Frontal cortex (tissue), 3 donors: ENCODE measurements at regions not wholly inside any gene's neighbourhood (a gene's known extent, or its start where the extent isn't known, plus 50 kb on each side); places are given as distances from the start of the nearest gene placed in this dataset.
"Not testable (repeated sequence)": the region's sequence is repeated elsewhere in the genome, so short reads cannot be mapped to it uniquely, and the experiment has no call there.

Experiments
- DNase-seq, 2 donors: peaks; one replicate each; pipeline ENCODE4 v3.0.0; 2012; ENCODE audit warnings: low spot score in 2 of 2
- FAIRE-seq: peaks from 2 replicates; lab custom pipeline; 2012; peaks lifted over from hg19 to GRCh38; lab: Jason Lieb, UNC
- donor health status: control.
- donor health status: control.
- donor health status: control.

GRCh38 chr11:106523171-106523570, 445.7 kb downstream of the AASDHPPT start:
- no peak for DNase-seq
- FAIRE-seq = no peak

DNA sequence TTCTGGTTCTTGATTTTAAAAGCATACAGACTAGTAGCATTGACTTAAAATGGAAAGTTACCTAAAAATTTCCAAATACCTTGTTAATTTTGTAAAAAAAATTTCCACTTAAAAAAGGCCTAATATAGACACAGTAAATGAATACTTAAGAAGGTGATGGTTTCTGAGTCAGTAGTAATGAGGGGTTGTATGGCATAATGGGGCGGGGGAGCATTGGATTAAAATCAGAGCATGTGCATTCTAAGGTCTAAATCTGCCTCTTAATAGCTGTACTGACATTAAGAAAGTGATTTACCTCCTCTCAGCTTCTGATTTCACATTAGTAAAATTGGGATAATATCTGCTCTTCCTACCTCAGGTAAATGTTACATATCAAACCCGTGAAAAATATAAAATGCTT, 446.5 kb downstream of the AASDHPPT start:
- DNase-seq = no peak
- no peak for FAIRE-seq

DNA sequence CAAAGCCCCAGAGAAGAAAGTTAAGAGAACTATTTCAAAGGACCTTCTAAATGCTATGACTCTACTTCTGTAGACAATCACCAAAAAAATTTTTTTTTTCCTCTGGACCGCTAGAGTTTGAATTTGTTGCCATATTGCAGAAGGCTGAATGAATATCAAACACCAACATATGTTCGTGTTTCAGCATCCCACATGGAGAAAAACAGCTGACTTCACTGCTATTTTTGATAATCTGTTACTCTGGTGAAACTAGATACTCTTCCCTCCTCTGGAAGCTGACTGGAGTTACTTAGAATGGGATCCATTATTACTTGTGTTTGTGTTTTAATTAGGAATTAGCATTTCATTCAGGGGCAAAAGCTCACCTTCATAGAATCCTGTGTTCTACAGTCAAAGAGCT, 447.0 kb downstream of the AASDHPPT start:
- no peak for FAIRE-seq

DNA sequence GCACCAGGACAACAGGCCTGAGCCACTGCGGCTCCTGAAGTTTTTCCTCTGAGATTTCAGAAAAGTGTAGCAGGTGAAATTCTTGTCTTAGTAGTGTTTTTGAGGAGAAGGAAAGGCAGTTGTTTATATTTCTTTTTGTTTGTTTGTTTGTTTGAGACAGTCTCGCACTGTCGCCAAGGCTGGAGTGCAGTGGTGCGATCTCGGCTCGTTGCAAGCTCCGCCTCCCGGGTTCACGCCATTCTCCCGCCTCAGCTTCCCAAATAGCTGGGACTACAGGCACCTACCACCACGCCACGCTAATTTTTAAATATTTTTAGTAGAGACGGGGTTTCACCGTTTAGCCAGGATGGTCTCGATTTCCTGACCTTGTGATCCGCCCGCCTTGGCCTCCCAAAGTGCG, 454.2 kb downstream of the AASDHPPT start:
- not testable (repeated sequence) for FAIRE-seq, DNase-seq

More for the DNA sequence above, 447.0 kb downstream of the AASDHPPT start:
- DNase-seq = no peak

GRCh38 chr11:106533046-106533445, 455.6 kb downstream of the AASDHPPT start:
- FAIRE-seq (peak; percentile 43), DNase-seq (no peak)

- FAIRE-seq (no peak), DNase-seq (no peak)
Measured at GRCh38 chr11:106540001-106540400, 462.5 kb downstream of the AASDHPPT start.

DNA sequence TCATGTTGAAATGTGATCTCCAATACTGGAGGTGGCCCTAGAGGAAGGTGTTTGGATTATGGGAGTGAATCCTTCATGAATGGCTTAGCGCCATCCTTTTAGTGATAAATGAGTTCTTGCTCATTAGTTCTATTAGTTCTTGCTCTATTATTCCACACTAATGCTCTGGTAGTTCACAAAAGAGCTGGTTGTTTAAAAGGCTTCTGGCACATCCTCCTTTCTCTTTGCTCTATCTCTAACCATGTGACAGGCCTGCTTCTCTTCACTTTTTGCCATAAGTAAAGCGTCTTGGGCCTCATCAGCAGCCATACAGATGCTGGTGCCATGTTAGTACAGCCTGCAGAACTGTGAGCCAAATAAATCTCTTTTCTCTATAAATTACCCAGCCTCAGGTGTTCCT, 469.9 kb downstream of the GUCY1A2 start:
- FAIRE-seq (no peak), DNase-seq (no peak)

DNA sequence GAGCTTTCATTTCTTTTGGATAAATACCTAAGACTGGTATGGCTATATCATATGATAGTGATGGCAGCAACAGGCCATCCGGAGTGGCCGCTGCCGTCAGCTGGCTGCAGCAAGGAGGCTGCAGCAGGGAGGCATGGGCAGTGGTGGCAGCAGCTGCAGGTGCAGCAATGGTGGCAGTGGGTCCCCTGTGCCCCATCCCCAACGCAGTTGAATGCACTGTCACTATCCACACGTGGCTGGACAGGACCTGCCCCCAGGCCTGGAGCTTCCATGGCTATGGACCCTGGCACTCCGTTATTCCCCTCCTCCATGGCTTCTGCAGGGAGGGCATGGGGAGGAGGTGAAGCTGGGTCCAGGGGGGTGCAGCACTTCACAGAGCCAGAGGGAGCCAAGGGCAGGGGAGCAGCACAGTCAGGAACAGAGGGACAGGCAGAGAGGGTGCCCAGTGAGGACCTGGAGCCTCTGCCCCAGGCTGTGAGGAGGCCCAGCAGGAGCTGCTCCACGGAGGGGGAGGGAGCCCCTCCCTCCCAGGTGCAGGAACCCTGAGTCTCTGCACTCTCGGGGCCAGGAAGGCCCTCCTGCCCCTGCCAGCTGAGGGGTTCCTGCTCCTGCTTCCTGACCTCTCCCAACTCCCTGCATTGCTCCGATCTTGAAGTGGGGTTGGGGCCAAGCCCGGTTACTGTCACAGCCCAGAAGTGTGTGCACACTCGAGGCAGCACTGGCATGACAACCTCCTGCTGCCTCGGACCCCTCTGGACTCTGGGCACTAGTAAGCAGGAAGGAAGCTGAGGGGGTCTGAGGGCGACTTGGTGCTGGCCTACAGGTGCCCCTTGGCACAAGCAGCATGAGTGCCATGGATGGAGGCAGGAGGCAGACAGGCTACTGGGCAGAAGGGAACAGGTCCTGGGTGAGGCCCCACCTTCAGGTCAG, 466.3 kb downstream of the GUCY1A2 start:
- FAIRE-seq (no peak), DNase-seq (no peak)

DNA sequence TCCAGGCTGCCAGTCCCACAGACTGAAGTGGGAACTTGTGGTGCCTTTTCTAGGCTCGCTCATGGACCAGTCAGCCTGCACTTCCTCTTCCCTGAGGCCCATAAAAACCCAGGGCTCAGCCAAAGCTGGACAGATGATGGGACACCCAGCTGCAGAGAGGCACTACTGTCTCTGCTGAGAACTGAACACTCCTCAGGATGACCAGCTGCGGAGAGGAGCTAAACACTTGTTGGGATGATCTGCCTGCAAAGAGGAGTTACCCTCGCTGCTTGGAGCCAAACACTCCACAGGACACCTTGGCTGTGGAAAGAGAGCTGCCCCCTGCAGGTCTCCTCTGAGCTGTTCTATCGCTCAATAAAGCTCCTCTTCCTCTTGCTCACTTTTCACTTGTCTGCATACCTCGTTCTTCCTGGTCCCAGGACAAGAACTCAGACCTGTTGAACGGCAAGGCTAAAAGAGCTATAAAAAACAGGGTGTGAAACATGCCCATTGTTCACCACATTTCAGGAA, 465.5 kb downstream of the GUCY1A2 start:
- no peak for FAIRE-seq
- no peak for DNase-seq

DNA sequence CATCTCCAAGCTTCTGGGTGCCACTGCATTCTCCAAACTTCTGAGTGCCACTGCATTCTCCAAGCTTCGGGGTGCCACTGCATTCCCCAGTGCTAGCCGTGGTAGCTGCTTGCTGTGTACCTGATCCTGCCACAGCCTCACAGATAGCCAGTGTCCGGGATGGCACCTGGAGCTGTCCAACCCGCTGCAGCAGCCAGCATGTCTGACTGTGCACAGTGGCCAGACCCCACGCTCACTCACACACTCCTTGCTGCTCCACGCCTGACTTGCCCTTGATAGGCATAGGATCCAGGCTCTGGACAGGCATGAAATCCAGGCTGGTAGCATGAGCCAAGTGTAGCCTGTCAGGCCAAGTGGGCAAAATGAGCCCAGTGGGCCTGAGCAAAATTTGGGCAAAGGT, 465.0 kb downstream of the GUCY1A2 start:
- DNase-seq = no peak
- no peak for FAIRE-seq

DNA sequence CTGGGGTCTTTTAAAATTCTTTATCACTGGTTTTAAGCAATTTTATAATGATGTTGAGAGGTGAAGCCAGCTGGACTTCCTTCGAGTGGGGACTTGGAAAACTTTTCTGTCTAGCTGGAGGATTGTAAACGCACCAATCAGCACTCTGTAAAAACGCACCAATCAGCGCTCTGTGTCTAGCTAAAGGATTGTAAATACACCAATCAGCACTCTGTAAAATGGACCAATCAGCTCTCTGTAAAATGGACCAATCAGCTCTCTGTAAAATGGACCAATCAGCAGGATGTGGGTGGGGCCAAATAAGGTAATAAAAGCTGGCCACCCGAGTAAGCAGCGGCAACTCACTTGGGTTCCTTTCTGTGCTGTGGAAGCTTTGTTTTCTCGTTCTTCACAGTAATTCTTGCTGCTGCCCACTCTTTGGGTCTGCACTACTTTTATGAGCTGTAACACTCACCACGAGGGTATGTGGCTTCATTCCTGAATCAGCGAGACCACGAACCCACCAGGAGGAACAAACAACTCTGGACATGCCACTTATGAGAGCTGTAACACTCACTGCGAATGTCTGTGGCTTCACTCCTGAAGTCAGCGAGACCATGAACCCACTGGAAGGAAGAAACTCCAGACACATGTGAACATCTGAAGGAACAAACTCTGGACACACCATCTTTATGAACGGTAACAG, 462.6 kb downstream of the GUCY1A2 start:
- FAIRE-seq, DNase-seq: not testable (repeated sequence)

DNA sequence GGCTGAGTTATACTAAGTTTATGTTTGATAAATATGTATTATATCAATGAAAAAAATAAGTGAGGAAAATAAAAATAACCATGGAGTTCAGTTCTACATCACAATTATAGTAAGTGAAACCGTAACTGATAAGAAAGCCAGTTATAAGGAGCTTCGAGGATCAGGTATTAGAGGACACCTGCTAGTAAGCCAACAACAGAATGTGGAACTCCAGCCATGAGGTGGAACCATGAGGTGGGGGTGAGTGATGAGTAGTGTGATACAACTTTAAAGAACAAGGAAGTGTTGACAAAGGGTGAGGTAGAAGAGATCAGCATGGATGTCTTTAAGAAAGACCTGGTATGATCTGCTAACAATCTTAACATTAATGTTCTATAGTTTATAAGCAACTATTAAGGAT, 452.9 kb downstream of the GUCY1A2 start:
- FAIRE-seq (no peak), DNase-seq (no peak)

DNA sequence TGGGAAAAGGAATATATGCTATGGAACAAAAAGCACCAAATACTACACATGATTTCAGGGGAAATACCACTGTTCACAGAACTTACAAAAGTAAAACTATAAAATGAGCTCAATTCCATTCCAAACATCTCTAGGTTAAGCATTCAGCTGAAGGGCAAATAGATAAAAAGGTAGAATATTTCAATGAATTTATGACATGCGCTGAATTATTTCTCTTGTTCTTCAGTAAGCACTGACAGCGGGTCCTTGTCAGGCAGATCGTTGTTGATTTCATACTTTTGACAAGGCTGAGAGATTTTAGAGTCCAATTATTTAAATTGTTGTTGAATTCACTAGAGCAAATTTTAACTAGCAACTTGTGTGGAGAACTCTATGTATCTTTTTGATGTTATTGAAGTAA, 449.6 kb downstream of the GUCY1A2 start:
- no peak for FAIRE-seq
- DNase-seq = no peak

GRCh38 chr11:106577384-106577783, 440.9 kb downstream of the GUCY1A2 start:
- FAIRE-seq = not testable (repeated sequence)

GRCh38 chr11:106581399-106581798, 436.9 kb downstream of the GUCY1A2 start:
- FAIRE-seq (no peak), DNase-seq (no peak)

More at GRCh38 chr11:106577384-106577783, 440.9 kb downstream of the GUCY1A2 start:
- DNase-seq = not testable (repeated sequence)

DNA sequence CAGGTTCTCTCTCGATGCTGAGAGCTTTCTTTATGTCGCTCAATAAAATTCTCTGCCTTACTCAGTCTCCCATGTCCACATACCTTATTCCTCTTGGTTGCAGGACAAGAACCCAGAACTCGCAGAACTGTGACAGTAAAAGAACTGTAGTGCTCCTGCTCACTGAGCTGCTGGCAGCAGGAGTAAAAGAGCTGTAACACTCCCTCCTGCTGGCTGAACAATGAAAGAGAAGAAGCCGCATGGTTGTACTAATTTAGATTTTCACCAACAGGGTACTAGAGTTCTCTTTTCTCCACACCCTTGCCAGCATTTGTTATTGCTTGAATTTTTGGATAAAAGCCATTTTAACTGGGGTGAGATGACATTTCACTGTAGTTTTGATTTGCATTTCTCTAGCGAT, 433.2 kb downstream of the GUCY1A2 start:
- FAIRE-seq (no peak), DNase-seq (no peak)

- no peak for FAIRE-seq
Measured at GRCh38 chr11:106594751-106595351, 423.4 kb downstream of the GUCY1A2 start.

GRCh38 chr11:106601684-106602297, 416.5 kb downstream of the GUCY1A2 start:
- no peak for DNase-seq
- no peak for FAIRE-seq

More at GRCh38 chr11:106594751-106595351, 423.4 kb downstream of the GUCY1A2 start:
- no peak for DNase-seq

- FAIRE-seq (no peak), DNase-seq (no peak)
Measured at GRCh38 chr11:106608677-106609076, 409.6 kb downstream of the GUCY1A2 start.

DNA sequence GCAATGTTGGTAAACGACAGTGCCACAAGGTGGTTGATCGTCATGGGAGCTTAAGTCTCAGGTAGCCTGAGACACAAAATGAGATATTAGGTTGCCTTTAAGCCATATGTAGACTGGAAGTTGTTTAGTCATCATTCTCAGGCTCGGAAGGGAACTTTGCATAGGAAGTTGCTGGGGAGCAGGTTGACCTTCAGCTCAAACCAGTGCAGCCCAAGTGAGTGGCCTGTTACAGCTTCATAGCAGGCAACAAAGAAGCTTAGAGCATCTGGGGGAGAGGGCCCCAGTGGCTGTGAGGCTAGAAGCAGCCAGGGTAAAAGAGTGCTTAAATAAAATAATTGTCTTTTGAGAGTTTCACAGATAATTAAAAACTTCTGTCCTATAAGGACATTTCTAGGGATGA, 404.0 kb downstream of the GUCY1A2 start:
- DNase-seq (no peak), FAIRE-seq (no peak)
